CD14-positive monocyte (primary cell): ENCODE measurements at regions not wholly inside any gene's neighbourhood (a gene's known extent, or its start where the extent isn't known, plus 50 kb on each side); places are given as distances from the start of the nearest gene placed in this dataset.

ENCODE experiments used
- DNase-seq, 3 donors: peaks; one replicate each; pipeline ENCODE4 v3.0.0-alpha.2; 2011 to 2022
- H2AFZ ChIP-seq: 2 replicates; pipeline ENCODE4 v1.6.0; 2012; ENCODE audit warnings: mild to moderate bottlenecking, low read depth, low read length, inconsistent platforms; ENCODE audit not compliant: insufficient read depth, poor library complexity, severe bottlenecking
- H3K27ac ChIP-seq, 2 donors: 1 replicate in 1 of 2; 2 replicates in 1 of 2; pipeline ENCODE4 v1.5.1; 2012 to 2013; ENCODE audit warnings: low read length in 2 of 2, control low read depth in 1 of 2, inconsistent platforms in 1 of 2, low read depth in 1 of 2, mild to moderate bottlenecking in 1 of 2
- H3K27me3 ChIP-seq, 2 donors: one replicate each; pipeline versions ENCODE4 v1.6.0 to v1.6.1; 2011 to 2013; ENCODE audit warnings: low read length in 2 of 2; ENCODE audit not compliant: control insufficient read depth in 2 of 2, insufficient read depth in 2 of 2
- H3K36me3 ChIP-seq, 2 donors: replicated peaks in 1 of 2; 1 replicate in 1 of 2; 2 replicates in 1 of 2; pipeline versions ENCODE4 v1.5.1 to v1.6.1; 2012 to 2013; ENCODE audit warnings: low read length in 2 of 2, control low read depth in 1 of 2, inconsistent platforms in 1 of 2, mild to moderate bottlenecking in 1 of 2; ENCODE audit not compliant: insufficient read depth in 2 of 2, control insufficient read depth in 1 of 2
- H3K4me1 ChIP-seq, 2 donors: 1 replicate in 1 of 2; 2 replicates in 1 of 2; pipeline versions ENCODE4 v1.5.1 to v1.6.1; 2012 to 2013; ENCODE audit warnings: low read length in 2 of 2, control low read depth in 1 of 2, inconsistent platforms in 1 of 2, mild to moderate bottlenecking in 1 of 2, moderate library complexity in 1 of 2; ENCODE audit not compliant: insufficient read depth in 2 of 2, control insufficient read depth in 1 of 2
- H3K4me2 ChIP-seq: replicated peaks from 2 replicates; pipeline ENCODE3; 2012; ENCODE audit warnings: low read length, moderate library complexity, mild to moderate bottlenecking; ENCODE audit not compliant: poor library complexity, severe bottlenecking; ENCODE audit errors: extremely low read depth
- H3K4me3 ChIP-seq, 3 experiments: fragments of 200-600 bp in 1 of 3; sonication (generic) in 1 of 3; replicated peaks in 1 of 3; 1 replicate in 2 of 3; 2 replicates in 1 of 3; pipeline ENCODE4 v1.5.1; 2011 to 2013; ENCODE audit warnings: low read length in 3 of 3, mild to moderate bottlenecking in 3 of 3, control low read depth in 2 of 3, low read depth in 2 of 3, inconsistent platforms in 1 of 3, moderate library complexity in 1 of 3
- H3K79me2 ChIP-seq: 2 replicates; pipeline ENCODE4 v1.6.0; 2012; ENCODE audit warnings: mild to moderate bottlenecking, control low read depth, inconsistent platforms, low read length, moderate library complexity; ENCODE audit not compliant: insufficient read depth
- H3K9ac ChIP-seq: 2 replicates; pipeline ENCODE4 v1.6.0; 2017; ENCODE audit warnings: low read length, mild to moderate bottlenecking; ENCODE audit not compliant: insufficient read depth, poor library complexity, severe bottlenecking
- H3K9me3 ChIP-seq, 2 donors: replicated peaks in 1 of 2; 1 replicate in 1 of 2; 2 replicates in 1 of 2; pipeline versions ENCODE4 v1.5.1 to v1.6.1; 2012 to 2013; ENCODE audit warnings: low read length in 2 of 2, control low read depth in 1 of 2; ENCODE audit not compliant: control insufficient read depth in 1 of 2, insufficient read depth in 1 of 2
- H4K20me1 ChIP-seq: 2 replicates; pipeline ENCODE4 v1.6.0; 2012; ENCODE audit warnings: mild to moderate bottlenecking, low read length, control low read depth, moderate library complexity; ENCODE audit not compliant: insufficient read depth
- H3K27ac Mint-ChIP-seq, 7 donors: one replicate each; pipeline ENCODE4 v1.8.0; 2020; ENCODE audit warnings: mild to moderate bottlenecking in 7 of 7, mixed read lengths in 7 of 7, moderate library complexity in 6 of 7, inconsistent platforms in 2 of 7
- H3K27me3 Mint-ChIP-seq, 3 donors: one replicate each; pipeline ENCODE4 v1.8.0; 2021 to 2022; ENCODE audit warnings: low read depth in 3 of 3, mild to moderate bottlenecking in 3 of 3, mixed read lengths in 3 of 3, moderate library complexity in 3 of 3, inconsistent platforms in 1 of 3
- H3K36me3 Mint-ChIP-seq, 2 donors: one replicate each; pipeline ENCODE4 v1.8.0; 2020; ENCODE audit warnings: mixed read lengths in 2 of 2, inconsistent platforms in 1 of 2, mild to moderate bottlenecking in 1 of 2
- H3K4me1 Mint-ChIP-seq: one replicate; pipeline ENCODE4 v1.8.0; 2020; ENCODE audit warnings: mild to moderate bottlenecking, mixed read lengths
- H3K4me3 Mint-ChIP-seq, 2 donors: one replicate each; pipeline ENCODE4 v1.8.0; 2020; ENCODE audit warnings: mild to moderate bottlenecking in 2 of 2, mixed read lengths in 2 of 2, moderate library complexity in 1 of 2
- H3K9me3 Mint-ChIP-seq, 7 donors: one replicate each; pipeline ENCODE4 v1.8.0; 2020 to 2022; ENCODE audit warnings: mixed read lengths in 7 of 7, mild to moderate bottlenecking in 6 of 7, moderate library complexity in 6 of 7, inconsistent platforms in 2 of 7
- CTCF ChIP-seq: fragments of 200-600 bp; IDR thresholded peaks from one replicate; pipeline ENCODE4 v1.8.0; 2022; ENCODE audit warnings: antibody characterized with exemption, mild to moderate bottlenecking
- WGBS: methylation state at CpG from one replicate; pipeline ENCODE4 v1.1.5; 2013; ENCODE audit warnings: missing lambda C conversion rate; ENCODE audit not compliant: insufficient coverage; 5-methylcytosine and 5-hydroxymethylcytosine counted together
- intact Hi-C, 2 donors: fragments of 100-400 bp; cut with micrococcal nuclease; formaldehyde crosslinking; loops; one replicate each; pipeline versions ENCODE4 v1.15.0 to v1.15.1; 2023

- DNase-seq = no peak
- Histone ChIP-seq H3K4me3 (no peak overlapping the region), H3K27ac (no peak overlapping the region), H3K4me2 (no peak overlapping the region), H2AFZ (no peak overlapping the region), H3K4me1 (no peaks in the 10 kb centered on the region), H3K36me3 (no peaks in the 10 kb centered on the region), H3K79me2 (no peaks in the 10 kb centered on the region), H4K20me1 (no peaks in the 10 kb centered on the region), H3K9me3 (no peaks in the 10 kb centered on the region), H3K9ac (no peak overlapping the region), H3K27me3 (no peaks in the 10 kb centered on the region)
- Mint-ChIP-seq H3K4me3 (no peak overlapping the region), H3K36me3 (no peaks in the 10 kb centered on the region), H3K27ac (no peak overlapping the region), H3K27me3 (no peaks in the 10 kb centered on the region), H3K4me1 (no peaks in the 10 kb centered on the region), H3K9me3 (peaks cover 0 to 8% (median 2%) of the 10 kb centered on the region in 7 donors)
- intact Hi-C loops = no loop called here
- WGBS = no CpG with 5 or more reads among the region's 1 CpG
- TF ChIP-seq CTCF = no peak
Observed at GRCh38 chr10:55476129-55476528, 675.1 kb upstream of the PCDH15 start.

GRCh38 chr10:55474258-55474657 lies 673.2 kb upstream of the PCDH15 start:
- Mint-ChIP-seq H3K9me3 (peaks cover 0 to 4% (median 2%) of the 10 kb centered on the region in 7 donors), H3K4me3 (no peak overlapping the region)
- H3K9ac ChIP-seq = no peak overlapping the region

More at GRCh38 chr10:55474258-55474657, 673.2 kb upstream of the PCDH15 start:
- no peaks in the 10 kb centered on the region for H3K79me2 ChIP-seq
- H3K9me3 ChIP-seq = no peaks in the 10 kb centered on the region
- no peaks in the 10 kb centered on the region for H3K36me3 ChIP-seq
- TF ChIP-seq CTCF = no peak
- no peak overlapping the region for H2AFZ ChIP-seq
- no peak overlapping the region for H3K4me2 ChIP-seq
- H3K4me3 ChIP-seq = no peak overlapping the region
- H3K27ac ChIP-seq = no peak overlapping the region
- intact Hi-C loops = no loop called here
- H3K27me3 Mint-ChIP-seq = no peaks in the 10 kb centered on the region
- no peaks in the 10 kb centered on the region for H3K27me3 ChIP-seq
- no peaks in the 10 kb centered on the region for H3K4me1 Mint-ChIP-seq
- H3K27ac Mint-ChIP-seq = no peak overlapping the region
- H3K36me3 Mint-ChIP-seq = no peaks in the 10 kb centered on the region
- DNase-seq = no peak
- H3K4me1 ChIP-seq = no peaks in the 10 kb centered on the region
- H4K20me1 ChIP-seq = no peaks in the 10 kb centered on the region
